Cerebellar nuclear complex (tissue), 1 donor: ENCODE measurements at regions not wholly inside any gene's neighbourhood (a gene's known extent, or its start where the extent isn't known, plus 50 kb on each side); places are given as distances from the start of the nearest gene placed in this dataset.

Experiments used
- DNase-seq, 2 experiments: peaks; one replicate each; lab custom pipeline; 2025; lab: John Stamatoyannopoulos, UW

DNA sequence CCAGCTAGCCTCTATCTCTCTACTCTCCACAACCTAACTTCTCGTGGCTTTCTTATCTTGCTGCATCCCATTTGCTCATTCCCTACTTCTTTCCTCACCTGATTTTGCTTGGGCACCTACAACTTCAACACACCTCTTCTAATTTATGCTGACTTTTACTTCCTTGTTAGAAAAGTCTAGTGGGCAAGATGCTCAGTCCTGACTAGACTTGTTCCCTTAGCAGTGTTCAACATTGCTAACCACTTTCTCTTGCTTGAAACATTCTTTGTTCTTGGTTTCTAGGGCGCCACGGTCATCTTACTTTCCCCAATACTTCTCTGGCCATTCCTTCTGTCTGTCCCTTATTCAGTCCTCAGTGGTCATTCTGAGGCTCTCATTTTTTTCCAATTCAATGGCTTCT lies 454.7 kb upstream of the CWC22 start:
- no peak for DNase-seq

DNA sequence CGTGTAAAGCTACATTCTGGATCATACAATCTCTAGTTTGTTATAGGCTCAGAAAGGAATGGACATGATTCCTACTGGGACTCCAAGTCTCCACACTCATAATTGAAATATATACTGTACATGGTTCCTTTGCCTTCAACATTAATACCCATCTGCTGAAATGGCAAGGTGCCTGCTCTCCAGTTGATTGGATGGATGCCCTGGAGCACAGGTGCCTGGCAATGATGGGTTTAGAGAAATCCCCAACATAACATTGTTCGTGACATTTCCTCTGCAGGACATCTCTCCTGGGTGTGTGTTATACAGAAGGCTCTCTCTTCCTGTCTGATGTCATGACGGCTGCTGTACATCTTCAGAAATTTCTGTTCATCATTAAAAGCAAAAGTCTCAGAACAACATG lies 449.7 kb upstream of the CWC22 start:
- DNase-seq = peak; percentile 52 to 84

DNA sequence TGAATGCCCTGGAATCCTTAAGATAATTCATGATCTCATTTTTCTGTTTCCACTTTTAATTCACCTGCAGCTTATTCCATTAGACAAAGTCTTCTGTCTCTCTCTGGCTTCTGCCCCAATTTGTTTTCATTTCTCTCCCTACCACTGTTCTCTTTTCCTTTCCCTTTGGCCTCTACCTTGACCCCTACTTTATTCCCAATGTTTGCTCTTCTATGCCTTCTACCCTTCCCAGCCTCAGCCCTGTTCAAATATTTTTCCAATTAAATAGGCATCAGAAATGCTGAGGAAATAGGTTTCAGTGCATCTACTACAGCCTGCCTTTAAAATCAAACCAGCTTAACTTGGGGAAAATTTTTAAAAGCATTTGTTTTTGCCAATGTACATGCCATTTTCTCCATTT lies 443.7 kb upstream of the CWC22 start:
- DNase-seq = no peak

DNA sequence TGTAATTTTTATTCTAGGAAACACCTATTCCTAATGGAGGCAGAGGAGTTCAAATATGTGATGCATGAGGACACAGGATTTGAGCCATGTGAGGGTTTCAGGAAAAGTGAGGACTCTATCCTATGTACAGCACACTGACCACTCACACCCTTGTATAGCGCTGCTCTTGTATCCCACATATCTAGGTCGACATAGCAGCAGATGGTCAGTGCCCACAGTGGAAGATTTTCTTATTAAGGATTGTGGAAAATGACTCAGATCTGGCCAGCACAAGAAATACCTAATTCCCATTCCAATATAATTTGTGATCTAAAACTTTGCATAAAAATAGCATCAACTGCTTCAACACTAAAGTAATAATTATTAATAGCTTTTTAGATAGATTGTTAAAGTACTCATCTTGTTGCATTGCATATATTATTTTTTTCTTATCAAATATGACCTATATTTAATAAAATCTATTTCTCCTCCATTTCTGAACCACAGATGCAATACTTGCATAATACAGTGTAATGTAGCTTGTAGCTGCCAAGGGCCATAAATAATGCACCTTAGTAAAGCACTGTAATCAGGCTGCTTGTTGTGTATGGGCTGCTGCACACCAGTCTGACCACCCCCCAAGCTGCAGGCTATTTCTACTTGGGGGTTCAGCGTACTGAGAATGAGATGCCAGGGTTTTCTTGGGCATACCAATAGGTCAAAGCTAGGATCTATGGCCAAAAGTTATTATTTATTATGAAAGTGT lies 442.2 kb upstream of the CWC22 start:
- DNase-seq = no peak

DNA sequence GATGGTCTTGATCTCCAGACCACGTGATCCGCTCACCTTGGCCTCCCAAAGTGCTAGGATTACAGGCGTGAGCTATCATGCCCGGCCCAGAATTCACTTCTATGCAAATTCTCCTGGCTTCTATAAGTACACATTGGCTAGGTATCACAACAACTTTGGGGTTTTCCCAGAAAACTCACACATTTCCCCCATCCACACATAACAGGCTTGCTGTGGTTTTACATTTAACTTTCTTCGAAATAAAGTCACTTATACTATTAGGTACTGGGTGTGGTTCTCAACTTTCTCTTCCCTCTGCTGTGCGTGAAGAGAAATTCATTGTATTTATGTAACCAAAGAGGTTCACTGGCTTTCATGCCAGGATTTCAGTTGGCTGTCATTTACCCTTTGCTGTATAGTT lies 439.4 kb upstream of the CWC22 start:
- DNase-seq = no peak

DNA sequence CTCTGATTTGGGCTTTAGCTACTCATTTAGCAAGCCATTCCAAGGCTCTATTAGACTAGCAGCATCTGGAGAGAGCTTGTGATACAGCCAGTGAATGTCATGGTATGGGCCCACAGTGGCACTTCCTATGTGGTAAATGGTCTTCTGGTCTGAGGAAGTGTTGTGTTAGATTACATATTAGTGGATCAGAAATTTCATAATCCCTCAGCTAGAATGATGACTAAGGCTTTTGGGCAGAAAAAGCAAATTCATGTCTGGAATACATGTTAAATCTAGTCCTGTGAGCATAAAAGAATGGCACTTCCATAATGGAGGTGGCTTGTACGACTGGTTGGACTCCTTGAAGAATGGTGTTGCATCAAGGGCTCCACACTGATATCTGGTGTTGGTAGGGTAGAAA lies 436.8 kb upstream of the CWC22 start:
- DNase-seq = no peak

DNA sequence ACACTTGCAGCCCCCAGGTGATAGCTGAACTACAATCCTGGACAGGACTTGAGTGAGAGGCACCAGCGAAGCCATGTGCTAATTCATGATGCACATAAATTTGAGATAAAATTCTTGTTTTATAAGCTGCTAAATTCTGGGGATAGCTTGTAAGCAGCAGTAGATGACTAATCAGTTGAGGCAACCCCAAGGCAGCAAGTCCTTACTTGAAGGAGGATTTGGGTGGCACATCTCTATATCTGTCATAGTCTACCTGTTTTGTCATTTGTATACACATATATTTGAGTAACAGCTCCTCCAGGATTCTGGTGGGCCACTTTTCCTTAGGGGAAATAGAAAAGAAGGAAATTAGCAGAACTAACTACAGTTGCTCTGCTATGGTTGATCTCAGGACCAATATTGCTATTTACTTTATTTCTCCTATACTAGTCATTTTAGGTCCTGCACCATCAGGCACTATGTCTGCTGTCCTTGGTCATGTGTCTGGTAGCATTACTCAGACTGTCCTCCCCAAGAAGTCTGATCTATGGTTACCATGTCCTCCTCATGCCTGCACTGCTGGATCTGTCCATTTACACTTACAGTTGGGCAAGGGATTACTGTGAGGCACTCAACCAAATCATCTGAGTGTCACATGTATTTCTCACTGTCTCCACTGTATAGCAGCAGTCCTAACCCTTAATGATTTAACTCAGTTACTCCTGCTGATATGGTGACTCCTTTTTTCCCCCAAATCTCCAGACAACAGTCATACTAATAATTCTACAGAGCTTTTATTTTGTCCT lies 436.0 kb upstream of the CWC22 start:
- no peak for DNase-seq

DNA sequence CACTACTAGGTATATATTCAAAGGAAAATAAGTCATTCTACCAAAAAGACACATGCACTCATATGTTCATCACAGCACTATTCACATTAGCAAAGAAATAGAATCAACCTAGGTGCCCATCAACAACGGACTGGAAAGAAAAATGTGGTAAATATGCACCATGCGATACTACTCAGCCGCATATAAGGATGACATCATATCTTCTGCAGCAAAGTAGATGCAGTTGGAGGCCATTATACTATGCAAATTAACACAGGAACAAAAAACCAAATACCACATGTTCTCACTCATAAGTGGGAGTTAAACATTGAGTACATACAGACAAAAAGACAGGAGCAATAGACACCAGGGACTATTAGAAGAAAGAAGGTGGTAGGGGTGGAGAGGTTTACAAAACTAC lies 412.1 kb upstream of the CWC22 start:
- no peak for DNase-seq

DNA sequence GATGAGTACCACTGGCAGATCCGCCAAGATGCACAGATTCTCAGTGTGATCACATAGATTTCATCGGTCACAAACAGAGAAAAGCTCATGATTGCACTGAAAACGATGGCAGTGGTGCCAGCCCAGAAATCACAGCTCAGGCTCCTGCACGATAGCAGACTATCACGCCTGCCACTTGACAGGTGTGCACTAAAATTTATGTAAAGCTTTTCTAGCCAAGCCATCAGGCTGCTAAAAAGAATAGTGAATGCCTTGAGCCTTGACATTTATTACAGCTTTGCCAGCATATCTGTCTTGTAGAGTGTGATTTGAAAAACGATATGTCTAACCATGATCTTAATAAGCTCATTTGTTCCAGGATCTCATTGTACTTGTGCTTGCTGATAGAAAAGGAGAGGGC lies 409.5 kb upstream of the CWC22 start:
- no peak for DNase-seq

DNA sequence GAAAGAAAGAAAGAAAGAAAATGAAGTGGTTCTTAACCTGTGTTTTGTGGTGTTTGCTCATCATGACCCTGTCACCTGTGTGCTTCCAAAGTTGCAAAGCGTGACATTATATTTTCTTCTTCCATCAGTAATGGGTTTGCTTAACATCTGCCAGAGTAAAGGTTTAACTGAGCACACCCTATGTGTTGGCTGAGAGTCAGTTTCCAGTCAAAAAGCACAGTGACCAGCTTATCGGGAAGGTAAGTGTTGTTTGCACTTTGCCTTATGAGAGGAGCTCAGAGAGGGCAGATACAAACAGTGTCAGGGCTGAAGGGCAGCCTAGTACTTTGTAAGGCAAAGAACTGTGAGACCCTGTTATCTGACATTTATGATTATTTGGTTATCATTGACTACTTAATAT lies 406.2 kb upstream of the CWC22 start:
- DNase-seq = no peak

DNA sequence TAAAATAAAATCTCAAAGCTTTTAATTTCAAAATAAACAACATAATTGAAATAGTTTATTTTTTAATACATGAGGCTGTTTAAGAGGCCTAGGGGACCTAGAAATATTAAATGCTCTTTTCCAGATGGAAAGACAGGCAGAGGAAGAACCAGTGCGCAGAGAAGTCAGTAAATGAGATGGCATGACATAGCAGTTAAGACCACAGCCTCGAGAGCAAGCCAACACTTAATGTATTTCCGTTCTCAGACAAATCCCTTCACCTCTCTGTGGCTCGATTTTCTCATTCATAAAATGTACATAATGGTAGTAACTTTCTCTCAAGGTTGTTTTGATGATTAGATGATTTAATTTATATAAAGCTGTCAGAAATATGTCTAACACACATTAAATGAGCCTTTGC lies 405.1 kb upstream of the CWC22 start:
- no peak for DNase-seq

DNA sequence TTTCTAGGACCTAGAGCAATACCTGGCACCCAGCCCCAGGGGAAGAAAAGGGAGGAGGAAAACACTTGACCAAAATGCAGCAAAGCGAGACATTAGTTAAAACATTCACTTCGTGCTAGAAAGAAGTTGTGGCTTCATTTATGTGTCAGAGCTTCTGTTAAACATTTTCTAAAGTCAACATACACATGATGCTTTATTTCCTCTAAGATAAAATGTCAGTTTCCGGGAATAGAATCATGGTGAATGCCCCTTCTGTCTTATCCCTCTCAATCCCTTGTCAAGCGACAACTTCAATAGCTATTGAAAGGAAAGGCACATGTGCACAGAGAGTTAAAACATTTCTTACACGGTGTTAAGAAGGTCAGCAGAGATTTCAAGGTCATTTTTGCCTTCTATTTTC lies 404.6 kb upstream of the CWC22 start:
- no peak for DNase-seq

DNA sequence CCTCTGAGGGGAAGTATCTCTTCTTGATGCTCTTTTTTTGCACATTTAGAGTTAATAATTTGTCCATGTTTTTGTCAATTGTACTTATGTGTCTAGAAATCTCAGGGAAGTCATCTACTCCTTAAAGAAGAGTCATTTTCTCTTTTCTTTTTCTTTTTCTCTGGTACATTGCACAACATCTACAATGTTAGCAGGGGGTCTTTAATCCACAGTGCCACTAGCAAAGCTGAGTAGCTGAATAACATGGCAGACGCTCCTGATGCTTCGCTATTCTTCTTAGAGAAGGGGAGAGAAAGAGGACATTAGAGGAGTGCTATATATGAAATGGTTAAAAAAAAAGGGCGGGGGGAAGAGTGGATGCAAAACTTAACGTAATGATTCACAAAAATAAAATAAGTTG lies 399.6 kb upstream of the CWC22 start:
- DNase-seq = no peak

DNA sequence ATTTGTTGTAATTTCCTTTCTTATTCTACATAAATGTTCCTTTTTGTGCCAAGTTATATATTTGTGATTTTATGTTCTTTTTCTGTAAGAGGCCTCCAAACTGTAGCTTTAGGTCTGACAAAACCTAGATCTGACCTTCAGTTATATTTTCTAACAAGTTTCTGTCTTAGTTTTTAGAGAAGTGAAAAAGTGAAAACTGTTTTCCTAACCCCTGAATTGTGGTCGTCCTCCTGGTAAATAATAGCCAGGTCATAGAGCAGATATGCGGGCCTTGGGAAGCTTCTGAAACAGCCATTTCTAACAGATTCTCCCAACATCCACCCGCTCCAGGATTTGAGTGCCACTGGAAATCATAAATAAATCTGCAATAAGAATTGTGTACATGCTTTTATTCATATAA lies 398.4 kb upstream of the CWC22 start:
- no peak for DNase-seq

DNA sequence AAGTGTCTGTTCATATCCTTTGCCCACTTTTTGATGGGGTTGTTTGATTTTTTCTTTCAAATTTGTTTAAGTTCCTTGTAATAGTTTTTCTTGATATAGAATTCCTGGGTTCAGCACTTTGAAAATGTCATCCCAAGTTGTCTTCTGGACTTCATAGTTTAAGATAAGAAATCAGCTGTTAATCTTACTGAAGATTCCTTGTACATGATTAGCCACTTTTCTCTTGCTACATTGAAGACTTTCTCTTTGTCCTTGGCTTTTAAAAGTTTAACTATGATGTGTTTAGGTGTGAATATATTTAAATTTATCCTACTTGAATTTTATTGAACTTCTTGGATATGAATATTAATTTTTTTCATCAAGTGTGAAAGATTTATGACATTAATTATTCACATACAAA lies 387.2 kb upstream of the CWC22 start:
- DNase-seq = no peak

DNA sequence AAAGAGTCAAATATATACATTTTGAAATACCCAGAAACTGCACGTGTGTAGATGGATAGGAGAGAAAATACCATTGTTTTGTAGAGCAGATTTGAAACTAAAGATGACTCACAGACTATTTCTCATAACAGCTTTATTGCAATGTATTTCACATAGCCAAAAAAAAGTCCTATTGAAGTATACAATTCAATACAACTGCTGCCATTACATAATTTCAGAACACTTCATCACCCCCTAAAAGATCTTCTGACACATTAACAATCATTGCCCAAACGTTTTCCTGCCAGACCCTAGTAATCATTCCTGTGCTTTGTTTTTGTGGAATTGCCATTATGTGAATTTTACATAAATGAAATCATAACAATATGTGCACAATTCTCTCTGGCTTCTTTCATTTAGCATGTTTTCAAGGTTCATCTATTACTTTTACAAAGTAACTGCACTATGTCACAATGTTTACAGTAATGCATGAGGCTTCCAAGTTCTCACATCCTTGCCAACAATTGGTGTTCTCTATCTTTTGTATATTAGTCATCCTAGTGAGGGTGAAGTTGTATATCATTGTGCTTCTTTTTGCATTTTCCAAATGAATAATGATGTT lies 378.6 kb upstream of the CWC22 start:
- DNase-seq = no peak

DNA sequence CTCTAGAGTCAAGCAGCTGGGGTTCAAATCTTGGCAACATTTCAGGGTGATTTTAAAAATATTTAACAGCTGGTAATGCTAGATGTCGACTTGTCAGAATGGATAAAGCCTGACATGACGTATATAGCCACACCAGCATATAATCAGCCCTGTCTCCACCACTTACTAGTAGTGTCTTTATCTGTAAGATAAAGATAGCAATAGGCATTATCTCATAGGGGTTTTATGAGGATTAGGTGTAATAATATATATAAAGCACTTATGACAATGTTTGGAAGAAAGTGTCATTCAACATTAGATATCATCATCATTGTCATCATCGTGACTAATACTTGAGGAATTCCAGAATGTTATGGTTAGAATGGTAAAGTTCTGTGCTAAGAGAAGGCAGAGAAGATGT lies 369.0 kb upstream of the CWC22 start:
- no peak for DNase-seq

DNA sequence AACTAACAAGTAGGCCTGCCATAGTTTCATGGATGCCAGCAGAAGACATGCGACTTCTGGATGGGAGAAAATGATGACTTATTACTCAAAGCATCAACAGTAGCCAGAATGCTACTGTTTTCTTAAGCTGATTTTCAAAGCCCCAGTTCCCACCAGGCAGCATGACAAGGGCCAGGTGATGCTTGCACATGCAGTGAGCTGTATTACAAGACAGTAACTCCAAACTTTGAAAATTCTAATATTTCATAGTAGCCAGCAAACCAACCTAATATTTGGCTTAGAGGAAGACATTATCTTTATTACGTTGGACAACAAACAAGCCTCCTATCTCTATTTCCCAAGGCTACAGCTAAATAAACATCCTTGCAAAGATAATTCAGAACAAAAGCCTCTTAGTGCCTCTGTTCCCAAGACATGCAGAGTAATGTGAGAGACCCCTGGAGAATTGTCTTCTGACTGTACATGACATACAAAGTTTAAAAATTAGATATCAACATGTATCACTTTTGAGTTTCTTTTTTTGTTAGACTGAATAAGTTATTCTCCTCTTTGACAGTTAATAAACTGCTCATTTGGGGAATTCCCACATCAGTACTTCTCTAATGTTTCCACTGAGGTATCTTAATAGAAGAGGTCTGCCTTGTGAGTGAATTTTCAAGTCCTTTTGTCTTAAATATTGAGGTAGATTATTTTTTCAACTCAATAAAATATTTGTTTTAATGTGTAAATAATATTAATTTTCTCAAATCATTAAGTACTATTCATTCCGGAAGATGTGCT lies 367.6 kb upstream of the CWC22 start:
- DNase-seq = no peak

DNA sequence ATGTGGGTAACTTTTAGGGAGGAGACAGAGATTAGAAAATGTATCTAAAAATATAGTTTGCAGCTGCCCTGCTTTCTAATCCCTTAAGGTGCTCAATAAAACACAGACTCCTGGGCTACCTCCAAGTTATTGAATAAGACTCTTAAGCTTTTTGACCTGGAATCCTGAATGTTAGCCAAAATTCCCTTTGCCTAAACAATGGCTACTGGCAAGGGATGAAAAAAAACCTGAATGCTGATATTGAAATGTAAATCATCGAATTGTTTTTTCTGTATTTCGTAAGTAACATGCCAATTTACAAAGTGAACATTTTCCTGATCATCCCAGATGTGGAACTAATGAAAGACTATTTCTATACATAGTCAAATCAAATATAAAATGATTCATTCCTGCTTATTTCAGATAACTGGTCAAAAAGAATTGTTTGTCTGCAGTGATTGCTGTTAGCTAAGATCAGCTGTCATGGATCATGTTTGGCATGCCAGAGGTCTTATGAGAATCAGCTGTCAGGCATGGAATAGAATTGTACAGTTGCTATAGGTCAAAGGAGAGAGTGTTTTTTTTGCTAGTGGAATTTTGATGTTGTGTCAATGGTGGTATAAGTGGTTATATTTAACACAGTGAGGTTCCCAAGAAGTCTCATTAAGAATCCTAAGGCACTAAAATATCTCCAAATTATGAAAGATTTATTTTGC lies 363.6 kb upstream of the CWC22 start:
- DNase-seq = no peak

DNA sequence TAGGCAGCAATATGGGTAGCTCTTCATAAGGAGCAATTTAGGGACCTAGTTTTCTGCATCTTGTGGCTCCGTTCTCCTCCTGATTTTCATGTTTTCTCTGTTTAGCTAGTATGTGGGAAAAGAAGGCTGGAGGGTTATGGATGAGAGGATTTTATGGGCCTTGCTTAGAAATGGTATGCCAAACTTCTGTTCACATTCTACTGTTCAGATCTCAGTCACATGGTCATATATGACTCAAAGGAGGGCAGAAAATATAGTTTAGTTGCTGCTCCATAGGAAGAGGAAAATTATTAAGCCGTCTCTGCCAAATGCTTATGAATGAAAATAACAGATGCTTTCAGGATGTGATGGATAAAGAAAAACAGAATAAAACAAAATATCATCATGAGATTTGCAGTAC lies 361.8 kb upstream of the CWC22 start:
- no peak for DNase-seq

DNA sequence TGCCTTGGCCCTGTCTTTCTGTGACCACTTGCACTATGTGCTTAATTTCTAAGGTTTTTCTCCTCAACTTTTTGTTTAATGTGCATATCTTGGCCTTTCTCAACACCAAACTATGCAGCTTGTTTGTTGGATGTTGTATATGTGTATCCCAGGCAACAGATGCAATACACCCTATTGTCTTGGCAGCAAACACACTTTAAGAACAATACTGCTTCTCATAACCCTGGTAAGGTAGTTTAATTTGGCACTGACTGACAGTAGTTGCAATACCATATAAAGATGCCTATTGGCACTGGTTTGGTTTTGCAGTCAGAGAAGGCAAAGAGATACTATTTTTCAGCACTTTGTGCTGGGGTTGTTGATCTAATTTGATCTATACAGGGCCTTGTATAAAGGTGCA lies 360.7 kb upstream of the CWC22 start:
- no peak for DNase-seq

DNA sequence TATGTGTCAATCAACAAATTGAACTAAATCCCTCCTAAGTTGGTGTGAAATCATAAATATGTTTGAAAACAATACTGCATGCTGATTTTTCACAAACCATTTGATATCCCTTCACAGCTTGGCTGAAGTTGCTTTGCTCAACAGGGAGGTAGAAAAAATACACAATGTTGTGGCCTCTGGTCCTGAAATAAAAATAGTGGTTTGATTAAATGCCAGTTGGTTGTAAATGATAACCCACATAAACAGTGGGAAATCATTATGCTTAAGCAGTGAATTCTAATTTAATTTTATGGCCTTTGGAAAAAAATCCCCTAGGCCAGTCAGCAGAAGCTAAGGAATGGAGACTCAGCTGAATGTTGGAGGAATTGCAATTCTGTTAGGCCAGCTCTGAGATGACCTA lies 359.4 kb upstream of the CWC22 start:
- no peak for DNase-seq
